GM18870 (cell line): ENCODE measurements at regions not wholly inside any gene's neighbourhood (a gene's known extent, or its start where the extent isn't known, plus 50 kb on each side); places are given as distances from the start of the nearest gene placed in this dataset.
"Not testable (repeated sequence)": the region's sequence is repeated elsewhere in the genome, so short reads cannot be mapped to it uniquely, and the experiment has no call there.

Source experiments
- ATAC-seq: cut with Tn5 transposase; IDR thresholded peaks from one replicate; pipeline ENCODE4 v1.9.1; 2021; ENCODE audit warnings: moderate library complexity; ENCODE audit not compliant: unreplicated experiment

DNA sequence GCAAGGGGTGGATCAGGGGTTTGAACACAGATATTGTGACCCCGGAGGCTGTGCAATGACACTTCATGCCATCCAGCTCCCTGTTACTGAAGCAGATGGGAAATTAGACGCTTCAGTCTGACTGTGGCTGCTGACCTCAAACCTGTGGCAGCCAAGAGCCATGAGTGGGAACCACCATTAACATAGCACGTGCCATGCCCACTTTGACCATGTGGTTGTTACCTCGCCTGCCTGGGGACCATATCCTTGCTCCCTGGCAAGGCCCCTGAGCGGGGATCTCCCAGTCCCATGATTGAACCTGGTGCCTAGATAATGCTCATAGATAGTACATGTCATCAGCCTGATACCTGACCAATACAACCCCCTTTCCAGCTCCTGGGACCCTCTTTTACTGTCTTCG lies 68.9 kb downstream of the CYP26B1 start:
- ATAC-seq, result no peak

DNA sequence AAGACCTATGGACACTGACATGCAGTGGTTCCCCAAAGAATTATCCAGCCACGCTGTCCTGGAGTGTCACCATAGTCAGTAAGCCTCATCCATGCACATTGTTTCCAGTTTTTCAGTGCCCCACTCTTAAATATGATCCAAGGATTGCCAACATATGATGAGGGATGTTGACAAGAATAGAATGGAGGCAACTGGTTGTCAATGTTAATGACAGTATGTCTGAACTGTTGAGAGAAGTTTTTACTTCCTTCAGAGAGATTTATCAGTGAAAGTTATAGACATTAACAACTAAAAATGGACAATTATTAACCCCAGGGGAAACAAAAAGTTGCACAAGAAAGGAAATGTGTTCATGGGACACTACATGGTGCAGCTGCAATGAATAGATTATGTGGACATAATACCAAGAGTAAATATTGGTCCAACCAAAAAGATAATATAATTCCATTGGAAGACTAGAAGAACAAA lies 69.9 kb downstream of the CYP26B1 start:
- no peak for ATAC-seq

DNA sequence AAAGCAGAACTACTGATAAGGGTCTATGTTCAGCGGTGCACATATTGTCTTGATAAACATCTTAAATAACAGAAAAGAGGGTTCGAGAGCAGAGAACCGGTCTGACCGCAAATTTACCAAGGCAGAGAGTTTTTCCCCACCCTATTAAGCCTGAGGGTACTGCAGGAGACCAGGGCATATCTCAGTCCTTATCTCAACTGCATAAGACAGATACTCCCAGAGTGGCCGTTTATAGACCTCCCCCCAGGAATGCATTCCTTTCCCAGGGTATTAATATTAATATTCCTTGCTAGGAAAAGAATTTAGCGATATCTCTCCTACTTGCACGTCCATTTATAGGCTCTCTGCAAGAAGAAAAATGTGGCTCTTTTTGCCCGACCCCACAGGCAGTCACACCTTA lies 74.3 kb downstream of the CYP26B1 start:
- ATAC-seq, result not testable (repeated sequence)

DNA sequence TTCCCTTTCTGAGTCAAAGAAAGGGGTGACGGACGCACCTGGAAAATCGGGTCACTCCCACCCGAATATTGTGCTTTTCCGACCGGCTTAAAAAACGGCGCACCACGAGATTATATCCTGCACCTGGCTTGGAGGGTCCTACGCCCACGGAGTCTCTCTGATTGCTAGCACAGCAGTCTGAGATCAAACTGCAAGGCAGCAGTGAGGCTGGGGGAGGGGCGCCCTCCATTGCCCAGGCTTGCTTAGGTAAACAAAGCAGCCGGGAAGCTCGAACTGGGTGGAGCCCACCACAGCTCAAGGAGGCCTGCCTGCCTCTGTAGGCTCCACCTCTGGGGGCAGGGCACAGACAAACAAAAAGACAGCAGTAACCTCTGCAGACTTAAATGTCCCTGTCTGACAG lies 83.5 kb downstream of the CYP26B1 start:
- ATAC-seq, result not testable (repeated sequence)

DNA sequence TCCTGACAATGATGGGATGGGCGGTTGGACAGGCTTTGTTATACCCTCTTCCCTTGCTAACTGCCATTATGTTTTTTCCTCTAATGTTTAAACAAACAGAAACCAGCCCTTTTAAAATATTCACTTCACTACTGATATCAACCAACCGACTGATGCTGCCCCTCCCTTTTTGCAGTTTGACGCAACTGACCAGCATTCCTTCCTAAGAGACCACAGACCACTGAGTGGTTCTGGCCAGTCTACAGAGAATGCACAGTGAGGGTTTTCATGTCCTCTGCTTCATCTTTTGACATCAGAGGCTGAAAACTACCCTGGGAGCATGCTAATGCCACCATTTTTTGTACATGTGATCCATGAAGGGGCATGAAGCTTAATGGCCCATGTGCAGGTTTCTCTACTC lies 85.3 kb downstream of the CYP26B1 start:
- ATAC-seq, result no peak

DNA sequence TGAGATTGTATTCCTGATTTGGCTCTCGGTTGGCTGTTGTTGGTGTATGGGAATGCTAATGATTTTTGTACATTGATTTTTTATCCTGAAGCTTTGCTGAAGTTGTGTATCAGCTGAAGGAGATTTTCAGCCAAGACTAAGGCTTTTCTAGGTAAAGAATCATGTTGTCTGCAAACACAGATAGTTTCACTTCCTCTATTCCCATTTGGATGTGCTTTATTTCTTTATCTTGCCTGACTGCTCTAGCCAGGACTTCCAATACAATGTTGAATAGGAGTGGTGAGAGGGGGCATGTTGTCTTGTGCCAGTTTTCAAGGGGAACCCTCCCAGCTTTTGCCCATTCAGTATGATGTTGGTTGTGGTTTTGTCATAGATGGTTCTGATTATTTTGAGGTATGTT lies 90.4 kb downstream of the CYP26B1 start:
- no peak for ATAC-seq

DNA sequence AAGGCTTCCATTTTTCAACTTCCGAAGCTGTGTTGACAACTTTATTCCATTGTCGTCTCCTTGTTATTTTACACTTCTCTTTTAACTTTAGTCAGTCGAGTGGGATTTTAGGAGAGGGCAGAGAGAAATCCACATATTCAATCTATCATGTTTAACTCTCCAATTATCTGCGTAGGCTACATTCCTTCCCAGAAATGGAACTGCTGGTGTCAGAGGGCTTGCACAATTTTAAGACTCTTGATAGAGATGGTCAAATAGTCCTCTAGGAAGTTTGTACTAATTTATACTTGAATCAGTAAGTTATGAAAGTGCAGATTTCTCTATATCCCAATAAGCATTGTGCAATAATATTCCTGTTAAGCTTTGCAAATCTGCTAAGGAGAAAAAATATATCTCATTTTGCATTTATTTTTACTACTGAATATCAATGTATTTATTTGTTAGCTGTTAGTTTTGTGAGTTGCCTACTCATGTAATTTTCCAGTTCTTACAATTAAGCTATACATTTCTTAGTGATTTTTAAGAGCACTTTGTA lies 95.6 kb downstream of the CYP26B1 start:
- no peak for ATAC-seq

DNA sequence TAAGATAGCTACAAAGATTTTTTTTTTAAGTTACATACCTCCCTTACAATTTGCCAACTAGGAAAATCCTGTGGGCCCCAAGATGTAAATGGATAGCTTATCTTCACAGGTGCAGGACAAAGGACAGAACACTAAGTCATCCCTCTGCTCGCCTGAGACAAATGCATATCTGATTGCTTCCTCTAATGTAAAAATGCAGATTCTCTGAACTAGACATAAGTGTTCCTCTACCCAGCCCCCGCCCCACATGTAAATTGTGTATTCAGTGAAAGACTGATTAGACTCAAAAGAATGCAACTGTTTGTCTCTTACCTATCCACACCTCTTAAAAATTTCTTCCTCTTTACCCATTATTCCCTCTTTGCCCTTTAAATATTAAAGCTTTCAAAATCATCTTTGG lies 96.5 kb downstream of the CYP26B1 start:
- ATAC-seq, result no peak

DNA sequence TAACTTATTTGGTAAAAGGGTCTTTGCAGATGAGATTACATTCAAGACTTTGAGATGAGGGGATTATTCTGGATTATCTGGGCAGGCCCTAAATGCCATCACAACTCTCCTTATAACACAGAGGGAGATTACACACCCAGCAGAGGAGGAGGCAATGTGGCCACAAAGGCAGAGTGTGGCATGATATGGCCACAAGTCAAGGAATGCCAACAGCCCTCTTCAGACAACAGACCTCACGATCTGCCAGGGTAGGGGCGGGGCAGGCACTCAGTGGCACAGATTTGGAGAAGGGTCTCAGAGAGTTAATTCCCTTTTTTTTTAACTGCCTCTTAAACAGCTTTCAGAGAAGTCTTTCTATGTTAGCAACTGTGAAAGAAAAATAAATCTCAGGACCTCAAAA lies 96.9 kb downstream of the CYP26B1 start:
- ATAC-seq, result no peak

DNA sequence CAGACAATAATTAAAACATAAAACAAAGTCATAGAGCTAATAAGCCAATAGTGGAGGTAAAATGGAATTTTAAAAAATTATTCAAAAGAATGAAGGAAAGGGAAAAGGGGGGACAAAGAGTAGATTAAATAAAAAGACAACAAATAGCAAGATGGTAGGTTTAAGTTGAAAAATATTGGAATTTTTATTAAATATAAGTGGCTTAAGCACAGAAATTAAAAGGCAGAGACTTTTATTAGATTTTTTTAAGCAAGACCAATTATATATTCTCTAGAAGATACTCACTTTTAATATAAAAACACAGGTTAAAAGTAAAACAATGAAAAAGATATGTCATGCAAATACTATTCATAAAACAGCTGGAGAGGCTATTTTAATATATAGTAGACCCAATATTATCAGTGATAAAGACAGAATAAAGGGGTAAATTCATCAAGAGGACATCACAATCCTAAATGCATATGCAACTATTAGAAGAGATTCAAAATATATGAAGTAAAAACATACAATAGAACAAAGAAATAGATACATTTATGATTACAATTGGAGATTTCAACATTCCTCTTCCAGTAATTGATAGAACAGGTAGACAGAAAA lies 98.7 kb downstream of the CYP26B1 start:
- no peak for ATAC-seq

DNA sequence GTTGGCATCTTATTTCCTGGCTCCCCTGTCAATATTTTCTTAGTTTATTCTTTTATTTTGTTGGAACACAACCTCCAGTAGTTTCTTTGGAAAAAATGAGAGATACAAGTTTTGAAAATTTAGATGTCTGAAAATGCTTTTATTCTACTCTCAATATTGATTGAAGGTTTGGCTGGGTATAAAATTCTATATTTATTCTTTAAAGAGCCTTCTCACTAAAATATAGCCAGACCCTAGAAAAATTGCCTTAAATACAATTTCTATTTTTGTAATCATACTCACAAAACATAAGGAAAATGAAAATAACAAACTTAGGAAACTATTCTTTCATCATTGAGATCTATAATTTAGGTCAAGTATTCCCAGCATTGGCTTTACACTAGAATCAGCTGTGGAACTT lies 103.7 kb downstream of the CYP26B1 start:
- no peak for ATAC-seq

DNA sequence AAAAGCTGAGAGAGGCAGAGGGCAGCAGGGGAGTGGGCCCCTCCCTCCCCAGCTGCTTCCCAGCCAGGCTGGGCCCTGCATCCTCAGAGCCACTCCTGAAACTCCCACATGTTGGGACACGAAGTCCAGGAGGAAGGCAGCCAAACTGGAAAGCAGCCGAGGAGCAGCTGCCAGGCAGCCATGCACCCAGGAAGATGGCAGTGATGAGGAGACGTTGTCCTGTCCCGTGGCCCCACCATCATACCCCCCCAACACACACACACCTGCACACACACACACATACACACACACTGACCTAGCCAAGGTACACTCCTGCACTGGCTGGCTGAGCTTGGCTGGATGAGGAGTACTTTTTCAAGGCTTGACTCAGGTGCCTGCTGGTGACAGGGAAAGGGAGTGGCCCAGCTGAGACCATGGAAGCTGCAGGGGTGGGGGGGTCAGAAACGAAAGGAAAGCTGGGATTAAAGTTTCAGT lies 106.0 kb downstream of the CYP26B1 start:
- ATAC-seq, result no peak

DNA sequence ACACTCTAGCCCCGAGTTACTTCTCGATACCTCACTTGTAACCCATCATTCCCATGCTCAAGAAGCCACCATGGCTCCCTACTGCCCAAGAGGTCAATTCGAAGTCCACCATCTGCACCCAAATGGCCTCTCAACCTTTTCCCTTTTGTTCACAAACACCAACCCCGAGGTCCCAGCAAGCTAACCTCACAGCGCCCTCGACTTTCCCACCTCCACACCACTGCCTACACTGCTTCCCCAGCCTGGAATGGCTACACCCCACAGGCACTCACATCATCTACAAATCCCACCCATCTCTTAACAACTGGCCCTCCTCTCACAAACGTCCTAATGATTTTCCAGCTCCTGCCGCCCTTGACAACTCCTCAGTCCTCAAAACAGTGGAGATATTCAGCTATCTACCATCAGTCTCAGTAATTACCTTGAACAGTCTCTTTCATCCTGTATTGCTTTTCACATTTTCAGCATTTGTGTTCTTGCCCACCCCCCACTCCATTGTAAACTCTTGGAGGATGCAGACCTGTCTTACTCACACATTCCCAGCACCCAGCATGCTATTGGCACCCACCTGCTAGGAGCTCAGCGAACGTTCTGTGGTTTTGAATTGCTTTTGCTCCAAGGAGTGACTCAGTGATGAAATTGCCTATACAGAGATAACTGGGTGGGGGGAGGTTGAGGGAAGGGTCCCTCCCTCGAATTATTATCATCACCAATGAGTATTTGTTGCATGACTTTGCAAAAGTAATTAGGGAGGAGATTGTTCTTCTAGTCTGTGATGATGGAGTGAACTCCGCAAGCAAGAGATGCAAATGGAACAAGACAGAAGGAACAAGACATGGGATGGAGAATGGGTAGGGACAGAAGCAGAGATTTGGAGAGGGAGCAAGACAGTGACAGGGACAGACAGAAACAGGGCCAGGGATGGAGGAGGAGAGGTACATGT lies 106.8 kb downstream of the CYP26B1 start:
- no peak for ATAC-seq

DNA sequence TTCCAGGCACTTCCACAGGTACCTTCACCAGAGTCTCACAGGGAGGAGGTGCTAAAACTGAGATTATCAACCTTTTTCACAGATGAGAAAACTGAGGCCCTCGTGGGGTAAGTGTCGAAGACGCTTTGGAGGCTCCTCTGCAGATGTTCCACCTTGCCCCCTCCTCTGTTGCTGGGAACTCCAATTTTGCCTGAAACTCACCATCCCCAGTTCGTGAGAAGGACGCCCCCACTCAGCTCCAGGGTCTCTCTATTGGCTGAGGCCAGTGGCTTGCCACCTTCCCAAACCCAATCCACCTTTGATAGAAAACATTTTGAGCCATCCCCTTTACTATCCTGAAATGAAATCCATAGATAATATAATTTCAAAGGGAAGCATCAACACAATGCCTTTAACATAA lies 109.1 kb downstream of the CYP26B1 start:
- no peak for ATAC-seq

DNA sequence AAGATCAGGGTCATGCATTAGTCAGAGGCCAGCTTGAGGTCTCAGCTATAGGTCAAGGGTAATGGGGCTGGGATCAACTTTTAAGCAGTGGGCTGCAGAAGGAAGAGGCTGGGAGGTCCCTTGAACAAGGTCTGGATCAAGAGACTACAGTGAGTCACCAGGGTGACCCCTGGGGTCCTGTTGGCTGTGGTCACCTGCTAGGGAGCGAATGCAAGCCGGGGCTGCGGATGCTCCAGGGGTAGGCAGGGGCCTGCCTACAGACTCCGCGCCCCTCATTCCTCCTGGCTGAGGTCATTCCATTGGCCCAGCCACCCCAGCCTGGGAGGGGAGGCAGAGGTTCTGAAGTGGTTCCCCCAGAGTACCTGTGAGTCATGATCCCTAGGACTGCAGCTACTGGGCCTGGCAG lies 110.4 kb downstream of the CYP26B1 start:
- no peak for ATAC-seq

DNA sequence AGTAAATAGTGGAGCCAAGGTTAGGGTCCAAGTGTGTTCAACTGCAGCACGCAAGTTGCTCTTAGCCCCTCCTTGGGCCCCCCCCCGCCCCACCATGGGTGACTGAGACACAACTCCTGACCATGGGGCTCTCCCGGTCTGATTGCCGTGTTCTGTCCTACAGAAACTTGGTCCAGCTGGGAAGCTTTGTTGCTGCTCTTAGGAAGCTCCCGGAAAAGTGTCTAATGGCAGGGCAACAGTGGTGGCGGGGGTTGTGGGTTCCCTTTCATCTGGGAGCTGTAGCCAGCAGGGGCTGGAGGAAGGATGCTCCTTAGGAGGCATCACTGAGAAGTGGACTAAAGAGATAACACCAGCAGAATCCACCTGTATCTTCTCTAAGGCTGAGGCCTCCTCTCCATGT lies 111.1 kb downstream of the CYP26B1 start:
- no peak for ATAC-seq

DNA sequence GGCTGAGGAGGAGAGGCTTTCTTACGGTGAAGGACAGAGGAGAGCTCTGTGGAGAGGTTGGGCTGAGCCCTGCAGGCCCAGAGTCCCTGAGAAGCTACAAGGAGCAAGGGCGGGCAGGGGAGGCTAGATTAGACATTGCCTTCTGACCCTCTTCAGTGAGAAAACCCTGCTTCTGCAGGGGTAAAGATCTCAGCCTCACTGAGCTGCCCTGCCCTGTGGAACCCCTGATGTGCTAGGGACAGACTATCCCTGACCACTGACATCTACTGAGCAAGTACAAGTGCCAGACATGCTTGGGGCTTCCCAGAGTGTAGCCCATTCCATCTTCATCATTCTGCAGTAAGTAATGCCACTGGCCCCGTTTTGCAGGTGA lies 111.5 kb downstream of the CYP26B1 start:
- ATAC-seq, result no peak

DNA sequence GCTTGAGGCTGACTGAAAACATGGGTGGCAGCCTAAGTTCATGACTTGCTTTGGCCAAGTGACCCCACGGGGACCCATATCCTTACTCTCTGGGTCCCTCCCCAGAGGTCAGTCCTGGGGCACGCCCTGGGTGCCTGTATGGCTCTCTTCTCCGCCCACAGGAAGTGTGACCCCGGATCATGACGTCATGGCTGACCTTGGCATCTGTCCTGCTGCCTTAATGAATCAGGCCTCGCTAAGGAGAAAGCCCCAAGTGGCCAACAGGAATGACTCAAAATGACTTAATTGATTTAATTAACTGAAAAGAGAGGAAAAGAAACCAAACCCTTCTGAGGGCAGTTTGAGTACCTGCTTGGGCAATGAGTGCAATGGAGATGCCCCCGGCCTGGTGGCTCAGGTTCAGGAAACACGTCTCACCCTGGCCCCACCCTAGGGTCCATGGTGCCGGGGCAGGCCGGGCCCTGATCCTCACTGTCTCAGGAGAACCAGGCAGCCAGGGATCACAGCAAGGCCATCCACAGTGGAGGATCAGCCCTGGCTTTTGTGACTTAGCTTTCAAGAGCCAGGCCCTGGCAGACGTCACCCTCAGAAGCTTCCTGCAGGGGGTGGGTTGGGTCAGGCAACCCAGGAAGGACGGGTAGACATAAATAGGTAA lies 112.0 kb downstream of the CYP26B1 start:
- ATAC-seq, result no peak

DNA sequence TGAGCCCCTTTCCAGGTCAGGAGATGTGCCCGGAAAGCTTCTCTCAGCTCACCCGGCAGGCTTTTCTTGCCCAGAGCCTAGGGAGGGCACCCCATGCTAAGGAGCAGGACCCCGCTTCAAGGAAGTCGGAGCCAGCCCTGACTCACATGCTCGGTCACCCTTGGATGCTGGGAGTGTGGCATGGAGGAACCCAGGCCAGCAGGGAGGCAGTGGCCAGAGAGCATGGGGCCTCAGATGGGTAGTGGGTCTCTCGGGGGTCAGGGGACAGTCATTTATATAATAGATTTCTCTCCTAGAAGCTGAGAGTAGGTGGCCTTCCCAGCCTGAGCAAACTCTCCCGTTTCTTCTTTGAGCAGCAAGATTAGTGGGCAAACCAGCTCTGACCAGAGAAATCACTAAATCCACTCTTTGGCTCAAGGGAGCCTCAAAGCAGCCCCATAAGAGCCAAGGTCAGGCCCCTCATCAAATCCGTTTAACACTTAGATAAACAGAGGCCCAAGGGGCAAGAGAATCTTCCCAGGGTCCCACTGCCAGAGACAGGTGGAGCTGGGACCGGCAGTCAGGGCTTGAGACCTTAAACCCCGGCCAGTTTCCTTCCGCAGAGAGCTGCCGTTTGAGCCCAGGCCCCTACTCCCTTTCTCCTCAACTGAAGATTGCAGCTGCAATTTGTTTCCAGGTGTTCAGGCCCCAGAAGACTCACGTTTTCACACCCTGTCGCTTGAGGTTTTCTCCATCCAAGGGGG lies 113.1 kb downstream of the CYP26B1 start:
- ATAC-seq, result no peak

DNA sequence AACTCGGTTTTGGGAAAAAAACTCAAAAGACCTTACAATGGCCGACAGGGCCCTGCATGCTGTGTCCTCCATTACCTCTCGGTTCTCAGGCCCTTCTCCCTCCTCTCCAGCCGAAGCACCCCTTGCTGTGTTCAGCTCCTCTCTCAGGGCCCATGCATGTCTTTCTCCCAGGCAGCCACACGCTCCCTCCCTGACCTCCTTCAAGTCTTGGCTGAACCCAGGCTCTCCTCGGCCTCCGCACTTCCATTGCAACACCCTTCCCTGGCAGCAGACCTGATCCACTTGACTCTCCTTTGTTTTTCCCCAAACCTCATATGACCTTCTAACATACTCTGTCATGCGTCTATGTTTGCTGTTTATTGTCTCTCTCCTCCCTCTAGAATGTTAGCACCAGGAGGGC lies 114.0 kb downstream of the CYP26B1 start:
- no peak for ATAC-seq
